Cardiac fibroblast (primary cell): ENCODE measurements at regions not wholly inside any gene's neighbourhood (a gene's known extent, or its start where the extent isn't known, plus 50 kb on each side); places are given as distances from the start of the nearest gene placed in this dataset.

Source experiments
- DNase-seq, 2 donors: peaks; one replicate each; pipeline versions ENCODE4 v3.0.0 to v3.0.0-alpha.2; 2010; ENCODE audit warnings: low read depth in 2 of 2
- H3K4me3 ChIP-seq, 2 donors: replicated peaks in 1 of 2; 1 replicate in 1 of 2; 2 replicates in 1 of 2; pipeline ENCODE4 v1.5.1; 2011; ENCODE audit warnings: low read depth in 2 of 2, low read length in 2 of 2, mild to moderate bottlenecking in 2 of 2, moderate library complexity in 1 of 2
- TF ChIP-seq, protein P1 (sequence below): IDR thresholded peaks from one replicate; pipeline ENCODE4 v1.5.1; 2011; ENCODE audit warnings: low read depth, mild to moderate bottlenecking, low read length, inconsistent platforms

- no peak for DNase-seq
- TF ChIP-seq, protein P1, sequence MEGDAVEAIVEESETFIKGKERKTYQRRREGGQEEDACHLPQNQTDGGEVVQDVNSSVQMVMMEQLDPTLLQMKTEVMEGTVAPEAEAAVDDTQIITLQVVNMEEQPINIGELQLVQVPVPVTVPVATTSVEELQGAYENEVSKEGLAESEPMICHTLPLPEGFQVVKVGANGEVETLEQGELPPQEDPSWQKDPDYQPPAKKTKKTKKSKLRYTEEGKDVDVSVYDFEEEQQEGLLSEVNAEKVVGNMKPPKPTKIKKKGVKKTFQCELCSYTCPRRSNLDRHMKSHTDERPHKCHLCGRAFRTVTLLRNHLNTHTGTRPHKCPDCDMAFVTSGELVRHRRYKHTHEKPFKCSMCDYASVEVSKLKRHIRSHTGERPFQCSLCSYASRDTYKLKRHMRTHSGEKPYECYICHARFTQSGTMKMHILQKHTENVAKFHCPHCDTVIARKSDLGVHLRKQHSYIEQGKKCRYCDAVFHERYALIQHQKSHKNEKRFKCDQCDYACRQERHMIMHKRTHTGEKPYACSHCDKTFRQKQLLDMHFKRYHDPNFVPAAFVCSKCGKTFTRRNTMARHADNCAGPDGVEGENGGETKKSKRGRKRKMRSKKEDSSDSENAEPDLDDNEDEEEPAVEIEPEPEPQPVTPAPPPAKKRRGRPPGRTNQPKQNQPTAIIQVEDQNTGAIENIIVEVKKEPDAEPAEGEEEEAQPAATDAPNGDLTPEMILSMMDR, result no peak
- no peak overlapping the region for H3K4me3 ChIP-seq
These were observed 132.5 kb upstream of the UNC5B start for GRCh38 chr10:71079761-71080380.

DNA sequence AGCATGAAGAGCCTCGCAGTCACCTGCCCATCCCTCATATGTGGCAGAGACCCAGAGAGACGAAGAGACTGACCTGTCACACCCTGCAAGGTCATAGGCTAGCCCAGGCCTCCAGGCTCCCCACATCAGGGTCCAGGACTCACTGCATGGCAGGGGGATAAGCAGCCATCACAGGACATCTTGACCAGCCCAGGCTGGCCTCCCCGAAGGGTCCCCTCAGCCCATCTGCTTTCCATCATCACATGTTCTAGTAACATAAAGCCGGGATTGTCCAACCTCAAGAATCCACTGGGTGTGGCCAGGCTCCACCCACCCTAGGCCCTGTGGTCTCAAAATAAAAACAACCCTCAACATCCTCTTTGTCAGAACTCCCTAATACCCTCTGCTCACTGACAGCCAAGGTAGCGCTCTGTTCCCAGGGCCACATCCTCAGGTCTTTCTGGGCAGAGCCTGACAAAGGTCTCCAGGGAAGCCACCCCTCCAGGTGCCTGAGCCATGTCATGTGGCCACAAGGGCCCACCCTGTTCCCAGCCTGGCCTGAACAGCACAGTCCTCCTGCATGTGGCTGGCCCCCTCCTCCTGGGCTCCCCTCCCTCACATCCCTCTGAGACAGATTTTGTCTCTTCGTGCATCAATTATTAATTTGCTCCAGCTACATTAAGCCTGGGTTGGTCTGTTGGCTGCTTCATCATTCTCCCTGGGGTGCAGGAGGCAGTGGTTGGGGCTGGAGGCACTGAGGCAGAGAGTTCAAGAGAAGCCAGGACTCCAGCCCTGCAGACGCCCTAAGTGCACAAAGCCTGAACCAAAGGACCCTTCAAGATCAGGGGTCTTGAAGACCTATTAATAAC, 131.8 kb upstream of the UNC5B start:
- TF ChIP-seq, protein P1, result no peak
- DNase-seq, result no peak

GRCh38 chr10:71081229-71081560, 131.2 kb upstream of the UNC5B start:
- no peak overlapping the region for H3K4me3 ChIP-seq
- TF ChIP-seq, protein P1, result no peak
- no peak for DNase-seq

More for the DNA sequence above, 131.8 kb upstream of the UNC5B start:
- H3K4me3 ChIP-seq, result no peak overlapping the region

DNA sequence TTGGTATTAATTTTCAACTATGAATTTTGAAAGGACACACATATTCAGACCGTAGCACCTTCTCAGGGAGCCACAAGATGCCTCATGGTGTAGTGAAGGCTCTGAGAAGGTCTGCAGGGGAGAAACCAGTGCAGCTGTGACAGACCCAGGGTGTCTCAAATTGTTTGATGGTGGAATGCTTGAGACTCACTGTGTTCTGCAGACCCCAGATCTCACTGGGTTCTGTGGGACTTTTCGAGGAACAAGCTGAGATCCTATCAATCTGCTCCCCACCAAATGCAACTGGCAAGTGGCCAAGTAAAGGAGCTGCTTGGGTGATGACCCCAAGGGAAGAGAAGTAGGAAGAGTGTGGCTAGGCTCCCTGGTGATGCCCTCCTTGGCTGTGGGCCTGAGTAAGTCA, 130.5 kb upstream of the UNC5B start:
- DNase-seq, result no peak
- no peak overlapping the region for H3K4me3 ChIP-seq
- TF ChIP-seq, protein P1, result no peak

- no peak for DNase-seq
- TF ChIP-seq, protein P1, result no peak
- no peak overlapping the region for H3K4me3 ChIP-seq
These were observed 129.2 kb upstream of the UNC5B start for GRCh38 chr10:71082960-71083715.

DNA sequence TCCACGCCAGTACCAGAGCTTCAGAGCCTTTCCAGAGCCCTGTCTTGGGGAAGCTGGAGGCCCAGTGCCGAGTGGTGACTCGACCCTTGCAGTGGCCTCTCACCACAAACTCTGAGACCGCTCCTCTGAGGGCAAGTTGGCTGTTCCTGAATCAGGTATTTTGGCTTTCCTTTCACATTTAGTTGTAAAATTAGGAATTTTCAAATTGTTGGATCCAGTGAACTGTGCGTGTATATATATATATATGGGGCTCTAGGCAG, 128.7 kb upstream of the UNC5B start:
- H3K4me3 ChIP-seq, result no peak overlapping the region
- TF ChIP-seq, protein P1, result no peak
- DNase-seq, result no peak
